ENCODE measurements at regions not wholly inside any gene's neighbourhood (a gene's known extent, or its start where the extent isn't known, plus 50 kb on each side); places are given as distances from the start of the nearest gene placed in this dataset.
"Not testable (repeated sequence)": the region's sequence is repeated elsewhere in the genome, so short reads cannot be mapped to it uniquely, and the experiment has no call there.

DNA sequence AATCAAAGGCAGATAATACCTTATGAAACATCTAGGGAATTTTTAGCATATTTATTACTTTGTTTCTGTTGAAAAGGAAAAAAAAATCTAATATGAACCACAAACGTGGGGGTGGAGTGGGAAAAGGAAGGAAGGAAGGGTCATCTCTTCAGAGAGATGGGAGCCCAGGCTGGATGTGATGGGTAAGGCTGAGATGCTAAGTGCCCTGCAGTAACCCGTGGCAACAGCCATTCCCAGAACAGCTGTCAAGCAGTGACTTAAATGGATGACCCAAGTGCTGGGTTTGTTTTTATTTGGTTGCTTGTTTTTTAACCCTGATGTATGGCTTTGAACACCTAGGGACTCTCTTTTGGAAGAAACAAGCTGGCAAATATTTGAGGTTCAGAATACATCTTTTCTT, 50.7 kb upstream of the KLF7 start:
- no peak for DNase-seq (ENCODE audit: low spot score)

- no peak for DNase-seq (ENCODE audit: low spot score)
These were observed 51.7 kb upstream of the KLF7 start for GRCh38 chr2:207217442-207217841.

GRCh38 chr2:207219081-207219630, 53.4 kb upstream of the KLF7 start:
- no peak for DNase-seq (ENCODE audit: low spot score)

- no peak for DNase-seq (ENCODE audit: low spot score)
These were observed 54.1 kb upstream of the KLF7 start for GRCh38 chr2:207219676-207220501.

- DNase-seq (ENCODE audit: low spot score), result no peak
These were observed 56.0 kb upstream of the KLF7 start for GRCh38 chr2:207221731-207222130.

DNA sequence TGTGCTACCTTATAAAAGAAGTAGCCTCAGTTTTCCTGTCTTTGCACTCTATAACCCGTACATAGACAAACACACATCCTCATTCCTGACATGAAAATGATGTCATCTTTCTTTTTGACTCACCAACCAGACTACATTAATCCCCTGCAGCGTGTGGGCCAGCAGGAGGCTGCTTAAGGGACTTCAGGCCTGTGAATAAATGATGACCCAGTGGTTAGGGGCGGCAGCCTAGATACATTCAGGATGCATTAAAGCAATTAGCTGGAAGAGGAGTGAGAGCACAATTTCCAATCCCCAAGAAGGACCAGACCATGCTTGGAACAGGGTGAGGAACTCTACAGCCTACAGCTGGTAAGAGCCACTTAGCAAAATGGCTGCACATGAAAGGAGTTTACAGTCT, 57.3 kb upstream of the KLF7 start:
- DNase-seq (ENCODE audit: low spot score), result no peak

DNA sequence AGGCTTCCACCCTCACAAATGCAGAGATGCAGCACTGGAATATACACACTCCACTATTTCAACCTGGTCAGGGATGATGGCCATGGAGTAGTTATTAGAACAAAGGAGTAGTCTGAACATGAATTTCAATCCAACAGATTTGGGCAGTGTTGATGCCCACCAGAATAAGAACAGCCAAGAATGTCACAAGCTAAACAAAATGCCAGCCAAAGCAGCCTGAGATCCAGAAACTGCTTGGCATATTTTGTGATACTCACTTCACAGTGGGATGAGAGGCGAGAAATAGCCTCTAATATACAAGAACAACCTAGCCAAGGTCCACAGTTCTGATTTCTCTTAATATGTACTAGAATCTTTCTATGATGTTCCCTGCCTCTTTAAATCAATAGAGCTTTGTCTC, 58.6 kb upstream of the KLF7 start:
- DNase-seq (ENCODE audit: low spot score), result no peak

- no peak for DNase-seq (ENCODE audit: low spot score)
These were observed 59.2 kb upstream of the KLF7 start for GRCh38 chr2:207224791-207225482.

DNA sequence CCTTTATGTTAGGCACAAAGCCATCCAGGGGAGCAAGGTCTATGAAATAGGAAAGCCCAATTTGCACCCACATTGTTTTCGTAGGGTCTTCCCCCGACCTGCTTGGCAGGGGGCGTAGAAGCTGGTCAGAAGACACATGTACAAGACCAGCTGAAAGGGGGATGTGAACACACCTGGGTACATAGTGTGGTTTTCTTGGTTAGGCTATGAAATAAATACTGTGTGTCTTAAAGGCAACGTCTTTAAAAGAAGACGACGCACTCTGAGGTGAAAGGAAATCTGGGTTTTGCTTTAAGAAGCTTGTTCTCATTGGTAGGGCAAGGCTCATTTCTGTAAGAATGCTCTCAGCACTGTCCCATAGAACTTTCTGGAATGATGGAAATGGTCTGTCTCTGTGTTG, 60.0 kb upstream of the KLF7 start:
- DNase-seq (ENCODE audit: low spot score), result no peak

- DNase-seq (ENCODE audit: low spot score), result no peak
These were observed 60.5 kb upstream of the KLF7 start for GRCh38 chr2:207226243-207226642.

DNA sequence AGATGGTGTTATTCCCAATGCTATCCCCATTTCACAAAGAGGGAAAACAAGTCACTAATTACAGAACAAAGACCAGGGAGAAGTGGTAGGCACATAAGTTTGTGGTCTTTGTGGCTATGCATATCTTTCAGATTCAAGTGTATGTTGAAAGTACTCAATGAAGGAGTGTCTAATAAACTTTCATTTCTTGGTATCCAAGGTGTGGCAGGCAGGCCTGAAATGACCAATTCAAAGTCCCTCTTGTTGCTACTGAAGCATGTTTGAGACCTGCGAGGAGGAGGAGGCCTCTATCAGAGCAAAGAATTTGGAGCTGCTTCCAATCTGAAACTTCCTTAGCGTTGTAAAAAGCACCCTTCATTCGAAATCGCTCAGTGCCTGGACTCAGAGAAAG, 60.9 kb upstream of the KLF7 start:
- no peak for DNase-seq (ENCODE audit: low spot score)

- DNase-seq (ENCODE audit: low spot score), result no peak
These were observed 61.5 kb upstream of the KLF7 start for GRCh38 chr2:207227062-207227748.

GRCh38 chr2:207227749-207228145, 62.0 kb upstream of the KLF7 start:
- no peak for DNase-seq (ENCODE audit: low spot score)

GRCh38 chr2:207228402-207228801, 62.7 kb upstream of the KLF7 start:
- no peak for DNase-seq (ENCODE audit: low spot score)

GRCh38 chr2:207229161-207229560, 63.4 kb upstream of the KLF7 start:
- DNase-seq (ENCODE audit: low spot score), result no peak

- DNase-seq (ENCODE audit: low spot score), result peak; percentile 3
These were observed 64.7 kb upstream of the KLF7 start for GRCh38 chr2:207230261-207231105.

- DNase-seq (ENCODE audit: low spot score), result no peak
These were observed 65.5 kb upstream of the KLF7 start for GRCh38 chr2:207231106-207231865.

DNA sequence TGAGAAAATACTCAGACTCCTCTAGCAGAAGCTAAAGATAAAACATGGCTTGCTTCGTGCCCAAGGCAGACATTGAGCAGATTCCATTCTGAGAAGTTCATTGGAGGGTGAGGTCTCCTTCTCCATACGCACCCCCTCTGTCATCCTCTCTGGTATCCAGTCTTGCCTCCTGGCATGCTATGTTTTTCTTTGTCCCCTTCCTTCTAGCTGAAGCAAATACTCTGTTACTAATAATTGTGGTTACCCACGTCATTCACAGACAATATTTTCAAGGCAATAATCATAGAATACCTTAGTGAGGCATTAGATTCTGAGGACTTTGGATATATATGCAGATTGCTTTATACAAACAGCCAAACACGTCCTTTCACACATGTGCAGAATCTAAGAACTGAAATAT, 66.2 kb upstream of the KLF7 start:
- no peak for DNase-seq (ENCODE audit: low spot score)

- DNase-seq (ENCODE audit: low spot score), result not testable (repeated sequence)
These were observed 67.4 kb upstream of the KLF7 start for GRCh38 chr2:207233141-207233540.

DNA sequence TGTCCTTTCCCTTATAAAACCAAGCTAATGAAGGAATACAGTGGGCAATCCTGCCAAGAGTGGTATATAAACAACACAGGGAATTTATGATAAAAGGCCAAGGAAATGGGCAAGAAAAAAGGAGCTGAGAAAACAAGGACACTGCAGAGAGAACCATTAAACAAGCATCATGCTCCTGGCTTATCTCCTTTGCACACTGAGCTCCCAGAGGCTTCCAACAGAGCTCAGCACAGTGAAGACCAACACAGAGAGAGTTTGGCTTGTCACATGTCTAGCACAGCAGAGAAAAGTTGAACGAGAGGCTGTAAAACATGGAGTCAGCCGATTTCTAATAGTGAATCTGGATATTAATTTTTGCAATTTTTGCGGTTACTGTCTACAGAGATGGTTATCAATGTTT, 68.0 kb upstream of the KLF7 start:
- no peak for DNase-seq (ENCODE audit: low spot score)

GRCh38 chr2:207235621-207236020, 69.9 kb upstream of the KLF7 start:
- no peak for DNase-seq (ENCODE audit: low spot score)
